Inflammatory macrophage (primary cell): ENCODE measurements at regions not wholly inside any gene's neighbourhood (a gene's known extent, or its start where the extent isn't known, plus 50 kb on each side); places are given as distances from the start of the nearest gene placed in this dataset.

ENCODE experiments used
- DNase-seq, 2 donors: peaks; one replicate each; pipeline ENCODE4 v3.0.0-alpha.2; 2020 to 2022

DNA sequence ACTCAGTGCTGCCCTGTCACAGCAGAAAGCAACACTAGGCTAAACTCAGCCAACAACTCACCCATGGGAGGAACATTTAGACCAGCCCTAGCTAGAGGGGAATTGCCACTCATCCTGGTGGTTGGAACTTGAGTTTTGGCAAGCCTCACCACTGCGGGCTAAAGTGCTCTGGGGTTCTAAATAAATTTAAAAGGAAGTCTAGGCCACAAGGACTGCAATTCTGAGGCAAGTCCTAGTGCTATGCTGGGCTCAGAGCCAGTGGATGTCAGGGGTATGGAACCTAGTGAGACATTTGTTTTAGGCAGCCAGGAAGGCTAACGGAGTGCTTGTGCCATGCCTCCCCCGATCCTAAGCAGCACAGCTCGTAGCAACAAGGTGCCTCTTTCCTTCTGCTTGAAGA lies 78.0 kb downstream of the RGS13 start:
- DNase-seq, result no peak

DNA sequence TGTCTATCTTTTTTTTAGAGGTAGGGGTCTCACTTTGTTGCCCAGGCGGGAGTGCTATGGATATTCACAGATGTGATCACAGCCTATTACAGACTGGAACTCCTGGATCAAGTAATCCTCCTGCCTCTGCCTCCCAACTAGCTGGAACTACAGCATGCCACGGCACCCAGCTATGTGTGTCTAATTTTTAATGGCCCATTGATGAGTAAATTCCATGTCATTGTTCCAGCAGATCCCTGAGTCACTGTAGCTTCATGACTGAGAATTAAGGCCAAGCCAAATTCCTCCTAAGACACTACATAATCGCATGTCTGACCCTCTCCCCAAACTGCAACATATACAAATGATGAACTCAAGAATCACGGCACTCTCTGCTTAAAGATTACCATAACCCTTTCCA lies 84.2 kb upstream of the RGS2 start:
- no peak for DNase-seq

DNA sequence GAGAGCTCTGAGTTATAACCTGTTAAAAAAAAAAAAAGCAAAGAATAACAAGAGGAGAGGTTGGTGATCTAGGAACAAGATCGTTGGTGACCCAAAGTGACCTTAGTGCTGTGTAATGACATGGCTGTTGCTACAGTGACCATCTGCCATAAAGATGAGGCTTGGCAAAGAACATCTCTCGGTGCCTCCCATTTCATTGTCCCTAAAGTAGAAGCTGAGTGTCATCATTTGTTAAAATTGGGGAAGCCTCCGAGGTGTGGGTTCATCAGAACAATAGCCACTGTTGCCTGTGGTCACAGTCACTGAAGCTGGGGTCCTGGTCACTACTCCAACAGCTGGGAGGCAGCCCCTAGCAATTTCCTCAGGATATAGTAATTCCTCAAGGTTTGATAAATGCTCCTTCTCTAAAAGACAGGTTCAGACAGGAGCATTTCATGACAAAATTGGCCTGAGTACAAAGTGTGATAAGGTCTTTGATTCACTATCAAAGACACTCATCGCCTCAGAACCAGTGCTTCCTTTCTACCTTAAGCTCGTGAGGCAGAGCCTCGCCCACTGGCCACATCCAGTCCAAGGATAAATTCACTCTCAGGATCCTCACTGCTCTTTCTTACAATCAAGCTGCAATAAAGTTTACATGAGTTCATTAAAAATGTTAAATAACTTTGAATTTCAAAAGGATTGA lies 81.9 kb upstream of the RGS2 start:
- no peak for DNase-seq

DNA sequence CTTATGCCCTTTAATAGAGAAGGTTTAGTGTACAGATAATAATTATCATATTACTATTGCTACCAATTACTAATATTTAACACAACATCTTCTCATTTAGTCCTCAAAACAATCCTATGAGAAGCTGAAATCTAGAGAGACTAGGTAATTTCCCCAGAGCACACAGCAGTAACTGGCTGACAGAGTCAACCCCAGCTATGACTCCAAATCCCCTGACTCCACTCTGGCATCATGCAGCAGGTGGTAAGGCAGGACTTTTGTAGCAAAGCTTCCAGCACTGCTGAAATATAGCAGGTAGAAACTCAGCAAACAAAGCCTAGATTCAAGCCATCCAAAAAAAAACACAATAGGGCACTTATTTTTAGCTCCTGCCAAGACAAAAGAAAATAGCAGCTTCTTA lies 79.3 kb upstream of the RGS2 start:
- DNase-seq, result no peak

DNA sequence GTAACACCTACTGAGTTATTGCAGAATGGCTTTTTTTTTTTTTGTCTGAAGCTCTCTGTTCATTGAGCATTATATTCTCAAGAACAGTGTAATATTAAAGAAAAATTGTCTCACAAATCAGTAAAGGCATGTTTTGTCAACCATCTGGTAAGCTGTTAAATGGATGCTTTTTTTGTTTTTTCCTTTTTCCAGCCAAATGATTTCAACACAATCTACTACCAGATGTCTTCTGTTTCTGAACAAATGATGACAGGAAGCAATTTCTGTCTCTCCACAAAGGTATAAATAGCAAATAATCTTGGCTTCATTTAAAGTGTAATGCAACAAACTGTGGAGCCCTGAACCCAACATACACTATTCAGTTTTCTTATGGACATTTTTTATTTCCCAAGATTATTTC lies 78.6 kb upstream of the RGS2 start:
- no peak for DNase-seq

DNA sequence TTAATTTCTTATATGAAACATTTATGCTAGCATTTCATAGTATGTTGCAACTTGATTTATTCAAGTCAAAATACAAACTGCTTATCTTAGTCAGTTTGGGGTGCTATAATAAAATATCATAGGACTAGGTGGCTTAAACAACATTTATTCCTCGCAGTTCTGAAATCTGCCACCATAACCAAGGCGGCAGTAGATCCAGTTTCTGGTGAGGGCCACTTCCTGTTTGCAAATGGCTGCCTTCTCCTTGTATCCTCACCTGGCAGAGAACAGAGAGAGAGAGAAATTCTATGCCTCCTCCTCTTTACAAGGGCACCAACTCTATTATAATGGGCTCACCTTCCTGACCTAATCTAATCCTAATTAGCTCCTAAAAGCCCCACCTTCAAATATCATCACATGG lies 76.1 kb upstream of the RGS2 start:
- DNase-seq, result peak; percentile 6 to 7

DNA sequence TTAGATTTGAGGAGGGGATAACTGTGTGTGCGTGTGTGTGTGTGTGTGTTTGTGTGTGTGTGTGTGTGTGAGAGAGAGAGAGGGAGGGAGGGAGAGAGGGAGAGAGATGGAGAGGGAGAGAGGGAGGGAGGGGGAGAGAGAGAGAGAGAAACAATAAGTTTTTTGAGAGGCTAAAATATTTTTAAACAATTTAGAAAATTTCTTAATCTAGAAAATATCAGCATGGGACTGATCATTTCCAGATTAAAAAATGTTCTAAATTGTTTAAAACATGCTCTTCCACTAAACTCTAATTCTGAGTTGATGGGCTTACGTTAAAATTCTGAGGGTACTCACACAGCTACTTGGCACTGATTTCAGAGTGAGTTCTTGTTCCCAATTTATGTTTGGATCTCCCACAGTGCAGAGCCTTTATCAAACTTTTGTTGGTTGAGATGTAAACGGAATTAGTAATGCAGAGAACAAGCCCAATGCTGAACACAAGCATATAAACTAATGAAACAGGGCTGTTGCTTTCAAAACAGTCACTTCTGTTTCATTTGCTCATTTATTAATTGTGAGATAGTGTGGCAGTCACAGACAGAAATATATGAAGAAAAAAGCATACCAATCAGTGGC lies 73.4 kb upstream of the RGS2 start:
- DNase-seq, result no peak

DNA sequence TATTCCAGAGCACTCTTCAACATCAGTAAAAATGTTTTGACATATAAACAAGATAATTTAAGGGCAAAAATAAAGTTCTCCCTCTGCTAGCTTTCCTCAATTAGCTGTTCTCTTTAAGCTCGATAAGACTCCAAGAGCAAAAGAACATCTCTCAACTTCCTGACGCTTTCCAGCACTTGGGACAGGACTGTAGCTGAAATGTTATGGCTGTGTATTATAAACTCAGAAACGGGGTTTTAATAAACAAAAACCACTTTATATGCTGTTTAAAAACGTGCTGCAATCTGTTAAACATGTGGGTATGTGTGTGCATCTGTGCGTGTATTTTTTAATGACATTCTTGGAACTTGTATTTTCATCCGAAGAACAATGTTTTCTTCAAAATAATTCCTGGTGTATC lies 71.5 kb upstream of the RGS2 start:
- no peak for DNase-seq

DNA sequence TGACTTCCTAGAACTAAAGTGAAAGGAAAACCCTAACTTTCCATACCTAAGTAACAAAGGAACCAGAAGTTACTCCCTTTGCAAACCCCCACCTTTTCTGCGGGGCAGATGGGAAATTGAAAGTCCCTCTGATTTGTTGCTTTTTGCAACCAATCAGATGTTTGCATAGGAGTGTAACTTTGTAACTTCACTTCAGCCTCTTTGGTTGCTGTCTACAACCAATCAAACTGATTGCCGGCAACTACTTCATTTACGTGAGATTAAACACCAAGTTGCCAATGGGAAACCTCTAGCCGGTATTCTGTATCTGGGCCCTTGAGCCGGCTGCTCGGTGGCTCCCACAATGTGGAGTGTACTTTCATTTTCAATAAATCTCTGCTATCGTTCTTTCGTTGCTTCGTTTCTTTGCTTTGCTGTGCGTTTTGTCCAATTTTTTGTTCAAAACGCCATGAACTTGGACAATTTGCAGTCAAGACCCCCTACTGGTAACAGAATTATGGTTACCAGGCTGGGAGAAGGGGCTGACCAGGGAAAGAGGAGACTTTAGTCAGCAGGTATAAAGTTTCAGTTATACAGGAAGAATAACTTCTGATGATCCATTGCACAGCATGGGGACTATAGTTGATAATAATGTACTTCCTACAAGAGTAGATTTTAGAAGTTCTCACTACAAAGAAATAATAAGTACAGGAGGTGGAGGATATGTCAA lies 69.2 kb upstream of the RGS2 start:
- no peak for DNase-seq

DNA sequence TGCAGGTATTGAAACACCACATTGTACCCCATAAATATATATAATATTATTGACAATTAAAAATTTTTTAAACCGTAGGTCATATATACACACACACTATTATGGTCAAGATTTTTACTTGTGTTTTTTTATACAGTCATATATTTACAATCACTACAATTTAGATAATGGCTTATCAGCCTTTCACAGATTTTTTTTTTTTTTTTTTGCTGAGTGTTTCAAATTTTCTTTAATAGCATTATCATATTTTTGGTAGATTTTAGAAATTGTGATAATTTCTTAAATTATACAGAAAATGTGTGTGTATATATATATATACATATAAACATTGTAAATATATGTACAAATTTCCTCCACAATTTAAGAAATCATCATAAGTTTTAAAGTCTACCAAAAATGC lies 68.6 kb upstream of the RGS2 start:
- DNase-seq, result no peak

DNA sequence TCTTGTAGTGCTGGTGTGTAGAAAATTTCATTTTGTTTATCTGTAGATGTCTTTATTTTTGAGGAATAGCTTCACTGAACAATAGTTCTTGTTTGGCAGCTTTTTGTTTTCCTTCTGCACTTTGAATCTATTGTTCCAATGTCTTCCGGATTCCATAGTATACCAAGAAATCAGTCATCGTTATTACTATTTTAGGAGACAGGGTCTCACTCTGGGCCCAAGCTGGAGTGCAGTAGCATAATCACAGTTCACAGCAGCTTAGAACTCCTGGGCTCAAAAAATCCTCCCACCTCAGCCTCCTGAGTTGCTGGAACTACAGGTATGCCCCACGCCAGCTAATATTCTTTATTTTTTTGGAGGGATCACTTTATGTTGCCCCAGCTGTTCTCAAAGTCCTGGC lies 67.7 kb upstream of the RGS2 start:
- no peak for DNase-seq

DNA sequence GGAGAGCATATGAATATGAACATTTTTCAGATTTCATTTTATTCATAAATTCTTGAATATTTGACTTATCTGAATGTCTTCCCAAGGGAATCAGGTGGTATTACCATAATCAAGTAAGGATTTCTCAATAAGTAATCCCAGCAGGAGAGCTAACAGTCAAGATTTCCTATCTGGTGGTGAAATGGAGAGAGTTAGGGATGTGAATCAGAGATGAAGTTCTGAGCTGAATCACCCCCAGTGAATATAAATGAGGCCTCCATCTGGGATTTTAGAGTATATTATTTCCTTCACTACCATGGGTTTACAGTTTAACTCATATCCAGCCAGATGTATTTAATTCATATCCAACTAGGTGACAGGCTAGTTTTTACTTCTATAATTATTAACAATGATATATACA lies 61.5 kb upstream of the RGS2 start:
- no peak for DNase-seq

DNA sequence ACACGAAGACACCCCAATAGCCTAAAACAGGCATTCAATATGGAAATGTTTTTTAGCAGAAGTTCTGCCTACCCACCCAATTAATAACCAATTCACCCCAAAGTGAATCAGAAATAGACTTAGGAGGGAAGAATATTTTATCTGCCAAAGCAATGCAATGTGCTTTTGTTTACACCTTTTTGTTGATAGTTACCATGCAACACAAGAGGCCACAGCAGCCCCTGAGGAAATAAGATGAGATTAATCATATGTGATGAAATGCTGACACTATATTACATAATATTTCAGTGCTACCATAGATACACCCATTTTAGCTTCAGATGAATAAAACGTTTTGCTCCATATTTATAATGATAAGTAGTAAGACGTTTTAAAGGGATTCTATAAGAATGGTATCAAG lies 60.9 kb upstream of the RGS2 start:
- DNase-seq, result peak; percentile 1 to 13

DNA sequence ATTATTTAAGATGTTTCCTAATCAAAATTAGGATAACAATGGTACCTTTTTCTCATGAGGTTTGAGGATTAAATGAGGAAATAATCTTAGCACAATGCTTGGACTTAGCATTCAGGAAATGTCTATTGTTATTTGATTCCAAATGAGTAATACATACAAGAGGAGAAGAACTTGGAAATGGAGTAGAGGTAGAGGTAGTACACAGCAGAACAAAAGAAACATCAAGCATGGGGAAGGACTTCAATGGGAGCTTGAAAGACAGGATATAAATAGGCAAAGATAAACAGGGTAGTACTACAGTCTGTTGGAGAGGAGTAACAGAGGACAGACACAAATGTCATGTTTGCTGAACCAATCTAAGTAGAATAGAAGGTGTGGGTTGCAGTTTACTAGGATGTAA lies 59.5 kb upstream of the RGS2 start:
- DNase-seq, result no peak

DNA sequence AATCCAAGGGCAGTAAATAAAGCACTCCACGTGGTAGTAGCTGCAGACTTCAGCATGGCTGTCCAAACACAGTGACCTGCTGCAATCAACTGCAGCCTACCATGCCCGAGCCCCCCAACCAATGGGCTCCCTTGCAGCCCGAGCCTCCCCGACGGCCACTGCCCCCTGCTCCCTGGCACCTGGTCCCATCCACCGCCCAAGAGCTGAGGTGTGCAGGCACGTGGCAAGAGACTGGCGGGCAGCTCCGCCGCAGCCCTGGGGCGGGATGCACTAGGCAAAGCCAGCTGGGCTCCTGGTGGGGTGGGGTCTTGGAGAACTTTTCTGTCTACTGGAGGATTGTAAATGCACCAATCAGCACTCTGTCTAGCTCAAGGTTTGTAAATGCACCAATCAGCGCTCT lies 57.6 kb upstream of the RGS2 start:
- no peak for DNase-seq

DNA sequence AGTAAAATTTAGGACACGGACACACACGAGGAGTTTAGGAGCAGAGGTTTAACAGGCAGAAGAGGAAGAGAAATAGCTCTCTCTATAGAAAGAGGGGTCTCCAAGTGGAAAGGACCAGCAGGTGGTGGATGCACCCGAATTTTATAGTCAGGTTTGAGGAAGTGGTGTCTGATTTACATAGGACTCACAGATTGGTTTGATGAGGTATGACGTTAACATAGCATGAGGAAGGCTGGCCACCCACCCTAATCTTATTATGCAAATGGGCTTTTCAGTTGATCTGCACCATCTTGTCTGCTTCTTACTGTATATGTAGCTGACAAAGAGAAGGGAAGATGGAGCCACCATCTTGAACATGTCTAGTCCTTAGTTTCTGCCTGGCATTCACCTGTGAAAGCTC lies 52.5 kb upstream of the RGS2 start:
- DNase-seq, result no peak

DNA sequence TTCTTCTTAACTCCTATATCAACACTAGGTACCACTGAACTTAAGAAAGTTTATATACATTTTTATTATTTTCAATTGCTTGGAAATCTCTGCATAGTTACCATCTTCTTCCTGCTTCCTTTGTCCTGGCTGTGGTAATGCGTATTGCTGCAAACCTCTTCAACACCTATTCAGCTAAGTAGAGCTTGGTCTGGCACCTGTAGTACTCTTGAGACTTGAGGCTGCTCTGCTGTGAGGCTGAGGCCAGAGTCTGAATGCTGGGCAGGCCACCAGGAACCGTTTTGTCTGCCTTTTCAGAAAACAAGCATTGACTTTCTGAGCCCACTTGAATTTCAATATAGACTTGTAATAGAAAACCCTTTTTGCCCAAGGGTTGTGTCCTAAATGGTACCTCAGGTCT lies 52.0 kb upstream of the RGS2 start:
- no peak for DNase-seq

DNA sequence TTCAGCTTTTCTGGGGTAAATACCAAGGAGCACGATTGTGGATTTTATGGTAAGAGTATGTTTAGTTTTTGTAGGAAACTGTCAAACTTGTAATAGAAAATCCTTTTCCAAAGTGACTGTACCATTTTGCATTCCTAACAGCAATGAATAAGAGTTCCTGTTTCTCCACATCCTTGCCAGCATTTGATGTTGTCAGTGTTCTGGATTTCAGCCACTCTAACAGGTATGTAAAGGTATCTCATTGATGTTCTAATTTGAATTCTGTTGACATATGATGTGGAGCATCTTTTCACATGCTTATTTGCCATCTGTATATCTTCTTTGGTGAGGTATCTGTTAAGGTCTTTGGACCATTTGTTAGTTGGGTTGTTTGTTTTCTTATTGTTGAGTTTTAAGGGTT lies 50.3 kb upstream of the RGS2 start:
- no peak for DNase-seq
